Osteoblast (primary cell): ENCODE measurements at regions not wholly inside any gene's neighbourhood (a gene's known extent, or its start where the extent isn't known, plus 50 kb on each side); places are given as distances from the start of the nearest gene placed in this dataset.

Experiments
- DNase-seq: peaks from one replicate; pipeline ENCODE4 v3.0.0; 2011; ENCODE audit warnings: low spot score, mixed read lengths; ENCODE audit not compliant: insufficient read length; ENCODE audit errors: missing footprints
- H2AFZ ChIP-seq: 2 replicates; pipeline ENCODE4 v1.6.0; 2011; ENCODE audit warnings: mild to moderate bottlenecking, low read length
- H3K27ac ChIP-seq: 2 replicates; pipeline ENCODE4 v1.5.1; 2011; ENCODE audit warnings: mild to moderate bottlenecking, low read depth, low read length, moderate library complexity
- H3K27me3 ChIP-seq: 2 replicates; pipeline ENCODE4 v1.6.0; 2012; ENCODE audit warnings: mild to moderate bottlenecking, control low read depth, inconsistent platforms, low read length, moderate library complexity; ENCODE audit not compliant: insufficient read depth
- H3K36me3 ChIP-seq: 2 replicates; pipeline ENCODE4 v1.5.1; 2011; ENCODE audit warnings: mild to moderate bottlenecking, low read length, control low read depth, moderate library complexity; ENCODE audit not compliant: insufficient read depth
- H3K4me1 ChIP-seq: 2 replicates; pipeline ENCODE4 v1.5.1; 2011; ENCODE audit warnings: mild to moderate bottlenecking, low read length, control low read depth, moderate library complexity; ENCODE audit not compliant: insufficient read depth
- H3K4me2 ChIP-seq: 2 replicates; pipeline ENCODE4 v1.6.0; 2011; ENCODE audit warnings: mild to moderate bottlenecking, low read length; ENCODE audit not compliant: insufficient read depth
- H3K4me3 ChIP-seq: fragments of 200-600 bp; sonication (generic); 3 replicates; pipeline ENCODE4 v1.5.1; 2012; ENCODE audit warnings: mild to moderate bottlenecking, low read length, inconsistent platforms; ENCODE audit not compliant: insufficient read depth
- H3K79me2 ChIP-seq: 2 replicates; pipeline ENCODE4 v1.6.0; 2012; ENCODE audit warnings: mild to moderate bottlenecking, low read length, control low read depth, inconsistent platforms; ENCODE audit not compliant: insufficient read depth
- H3K9me3 ChIP-seq: 2 replicates; pipeline ENCODE4 v1.5.1; 2011; ENCODE audit warnings: low read depth, low read length, control low read depth
- H4K20me1 ChIP-seq: 2 replicates; pipeline ENCODE4 v1.6.0; 2012; ENCODE audit warnings: mild to moderate bottlenecking, low read length, control low read depth; ENCODE audit not compliant: insufficient read depth
- TF ChIP-seq, protein P1 (sequence below): IDR thresholded peaks from 2 replicates; pipeline ENCODE4 v1.5.1; 2011; ENCODE audit warnings: mild to moderate bottlenecking, low read depth, low read length, moderate library complexity; ENCODE audit errors: extremely low read depth

GRCh38 chr1:177820213-177820612, 149.6 kb downstream of the SEC16B start:
- peaks cover 4% of the 10 kb centered on the region for H3K27me3 ChIP-seq
- H3K4me1 ChIP-seq: no peaks in the 10 kb centered on the region
- H4K20me1 ChIP-seq: no peaks in the 10 kb centered on the region
- no peak overlapping the region for H2AFZ ChIP-seq
- H3K36me3 ChIP-seq: no peaks in the 10 kb centered on the region
- H3K27ac ChIP-seq: no peak overlapping the region
- H3K4me3 ChIP-seq: no peak overlapping the region
- H3K79me2 ChIP-seq: no peaks in the 10 kb centered on the region
- no peaks in the 10 kb centered on the region for H3K9me3 ChIP-seq
- H3K4me2 ChIP-seq: no peak overlapping the region
- DNase-seq: no peak
- TF ChIP-seq, protein P1, sequence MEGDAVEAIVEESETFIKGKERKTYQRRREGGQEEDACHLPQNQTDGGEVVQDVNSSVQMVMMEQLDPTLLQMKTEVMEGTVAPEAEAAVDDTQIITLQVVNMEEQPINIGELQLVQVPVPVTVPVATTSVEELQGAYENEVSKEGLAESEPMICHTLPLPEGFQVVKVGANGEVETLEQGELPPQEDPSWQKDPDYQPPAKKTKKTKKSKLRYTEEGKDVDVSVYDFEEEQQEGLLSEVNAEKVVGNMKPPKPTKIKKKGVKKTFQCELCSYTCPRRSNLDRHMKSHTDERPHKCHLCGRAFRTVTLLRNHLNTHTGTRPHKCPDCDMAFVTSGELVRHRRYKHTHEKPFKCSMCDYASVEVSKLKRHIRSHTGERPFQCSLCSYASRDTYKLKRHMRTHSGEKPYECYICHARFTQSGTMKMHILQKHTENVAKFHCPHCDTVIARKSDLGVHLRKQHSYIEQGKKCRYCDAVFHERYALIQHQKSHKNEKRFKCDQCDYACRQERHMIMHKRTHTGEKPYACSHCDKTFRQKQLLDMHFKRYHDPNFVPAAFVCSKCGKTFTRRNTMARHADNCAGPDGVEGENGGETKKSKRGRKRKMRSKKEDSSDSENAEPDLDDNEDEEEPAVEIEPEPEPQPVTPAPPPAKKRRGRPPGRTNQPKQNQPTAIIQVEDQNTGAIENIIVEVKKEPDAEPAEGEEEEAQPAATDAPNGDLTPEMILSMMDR: no peak

DNA sequence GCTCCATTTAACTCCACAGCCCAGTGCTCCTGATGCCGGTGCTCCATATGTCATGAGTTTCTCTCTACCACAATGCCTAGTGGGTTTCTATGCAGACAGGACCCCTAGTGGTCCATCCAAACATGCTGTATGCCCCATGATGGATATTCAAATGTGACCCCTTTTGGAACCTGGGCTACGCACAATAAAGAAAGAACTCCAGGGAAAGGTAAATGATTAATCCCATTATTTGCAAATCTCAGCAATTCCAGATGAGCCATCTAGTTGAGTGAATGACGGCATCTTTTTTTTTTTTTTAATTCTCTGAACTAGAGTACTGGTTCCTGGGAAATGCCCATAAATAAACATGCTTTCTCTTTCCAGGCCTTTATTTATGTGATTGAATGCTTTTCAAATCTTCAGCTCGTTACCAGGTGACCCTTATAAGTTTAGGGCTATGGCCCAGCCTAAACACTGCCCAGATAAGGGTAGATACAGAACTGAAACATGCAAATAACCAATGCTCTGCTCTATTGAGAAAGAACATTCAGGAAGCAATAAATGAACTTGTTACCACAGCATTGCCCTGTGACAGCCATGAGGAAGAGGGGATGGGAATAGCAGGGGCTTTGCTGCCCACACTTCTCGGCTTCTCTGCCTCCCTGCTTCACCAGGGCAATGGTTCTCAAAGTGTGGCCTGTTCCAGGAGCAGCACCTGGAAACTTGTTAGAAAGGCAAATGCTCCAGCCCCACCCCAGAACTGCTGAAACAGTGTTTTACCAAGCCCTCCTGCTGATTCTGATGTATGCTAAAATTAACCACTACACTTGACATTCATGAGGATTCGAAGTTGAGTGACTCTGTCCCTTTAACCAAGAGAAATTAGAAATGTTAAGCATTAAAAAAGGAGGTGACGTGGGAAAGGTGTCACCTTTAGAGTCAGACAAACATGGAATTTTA, 151.7 kb downstream of the SEC16B start:
- H3K9me3 ChIP-seq: no peaks in the 10 kb centered on the region
- no peaks in the 10 kb centered on the region for H3K27me3 ChIP-seq
- H3K79me2 ChIP-seq: no peaks in the 10 kb centered on the region
- H3K4me3 ChIP-seq: no peak overlapping the region
- no peaks in the 10 kb centered on the region for H4K20me1 ChIP-seq
- H3K4me1 ChIP-seq: no peaks in the 10 kb centered on the region
- H3K4me2 ChIP-seq: no peak overlapping the region
- TF ChIP-seq, protein P1: no peak
- no peaks in the 10 kb centered on the region for H3K36me3 ChIP-seq
- DNase-seq: peak; percentile 38
- H3K27ac ChIP-seq: no peak overlapping the region
- no peak overlapping the region for H2AFZ ChIP-seq

- no peaks in the 10 kb centered on the region for H3K36me3 ChIP-seq
- H3K27ac ChIP-seq: no peak overlapping the region
- DNase-seq: no peak
- H3K27me3 ChIP-seq: no peaks in the 10 kb centered on the region
- H3K4me3 ChIP-seq: no peak overlapping the region
- no peak overlapping the region for H3K4me2 ChIP-seq
- H3K9me3 ChIP-seq: no peaks in the 10 kb centered on the region
- H2AFZ ChIP-seq: no peak overlapping the region
- TF ChIP-seq, protein P1: no peak
- no peaks in the 10 kb centered on the region for H3K79me2 ChIP-seq
- H3K4me1 ChIP-seq: no peaks in the 10 kb centered on the region
- H4K20me1 ChIP-seq: no peaks in the 10 kb centered on the region
Measured at GRCh38 chr1:177812650-177813049, 157.2 kb downstream of the SEC16B start.

DNA sequence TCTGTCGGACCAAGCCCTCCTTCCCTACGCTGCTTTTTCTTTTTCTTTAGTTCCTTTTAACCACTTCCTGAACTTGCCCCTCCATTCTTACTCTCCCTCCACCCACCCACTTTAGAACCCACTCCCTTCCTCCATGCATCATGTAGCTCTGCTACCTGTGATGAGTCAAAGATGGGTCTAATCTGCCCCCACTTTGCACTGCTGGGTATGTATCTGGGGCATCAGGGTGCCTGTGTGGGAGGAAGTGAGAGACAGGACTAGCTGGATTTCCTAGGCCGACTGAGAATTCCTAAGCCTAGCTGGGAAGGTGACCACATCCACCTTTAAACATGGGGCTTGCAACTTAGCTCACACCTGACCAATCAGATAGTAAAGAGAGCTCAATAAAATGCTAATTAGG, 157.7 kb downstream of the SEC16B start:
- Histone ChIP-seq H3K4me2 (no peak overlapping the region), H3K27me3 (no peaks in the 10 kb centered on the region), H3K36me3 (no peaks in the 10 kb centered on the region), H4K20me1 (no peaks in the 10 kb centered on the region), H3K4me3 (no peak overlapping the region), H3K27ac (no peak overlapping the region), H3K4me1 (no peaks in the 10 kb centered on the region), H2AFZ (no peak overlapping the region), H3K79me2 (no peaks in the 10 kb centered on the region), H3K9me3 (no peaks in the 10 kb centered on the region)
- DNase-seq: no peak
- TF ChIP-seq, protein P1: no peak
